MCF 10A (cell line): ENCODE measurements at regions not wholly inside any gene's neighbourhood (a gene's known extent, or its start where the extent isn't known, plus 50 kb on each side); places are given as distances from the start of the nearest gene placed in this dataset.

Experiments used
- BruUV-seq: library from RNA; stranded (reverse); fragments of 400-500 nt; replicated peaks from 2 replicates; lab custom pipeline; 2021; lab: Mats Ljungman, UMichigan
- CTCF ChIA-PET: fragments of 300-600 bp; sonication (Branson Sonifier 250); formaldehyde crosslinking; extraction: SDS; loops from one replicate; lab custom pipeline; 2021; ENCODE audit warnings: antibody characterized with exemption, inconsistent platforms; lab: Yijun Ruan, JAX
- POLR2A ChIA-PET: fragments of 300-600, 350-650 bp; sonication (Branson Sonifier 250); formaldehyde crosslinking; extraction: SDS; loops from one replicate; lab custom pipeline; 2020; ENCODE audit warnings: antibody characterized with exemption, inconsistent platforms; lab: Yijun Ruan, JAX
- DNase-seq: peaks from one replicate; pipeline ENCODE4 v3.0.0-alpha.2; 2018; ENCODE audit not compliant: unreplicated experiment
- H3K27ac Mint-ChIP-seq: one replicate; pipeline ENCODE4 v1.8.0; 2022; ENCODE audit warnings: mild to moderate bottlenecking, low read depth, mixed read lengths; ENCODE audit not compliant: unreplicated experiment
- H3K27me3 Mint-ChIP-seq: one replicate; pipeline ENCODE4 v1.8.0; 2022; ENCODE audit warnings: mixed read lengths; ENCODE audit not compliant: insufficient read depth, unreplicated experiment
- H3K36me3 Mint-ChIP-seq: one replicate; pipeline ENCODE4 v1.8.0; 2022; ENCODE audit warnings: mild to moderate bottlenecking, moderate library complexity, mixed read lengths; ENCODE audit not compliant: insufficient read depth, unreplicated experiment
- H3K4me1 Mint-ChIP-seq: one replicate; pipeline ENCODE4 v1.8.0; 2022; ENCODE audit warnings: mixed read lengths; ENCODE audit not compliant: insufficient read depth, unreplicated experiment
- H3K4me3 Mint-ChIP-seq: one replicate; pipeline ENCODE4 v1.8.0; 2022; ENCODE audit warnings: mild to moderate bottlenecking, moderate library complexity, mixed read lengths; ENCODE audit not compliant: unreplicated experiment
- H3K9me3 Mint-ChIP-seq: one replicate; pipeline ENCODE4 v1.8.0; 2022; ENCODE audit warnings: mixed read lengths; ENCODE audit not compliant: unreplicated experiment
- intact Hi-C: fragments of 100-400 bp; cut with micrococcal nuclease; formaldehyde crosslinking; loops from 2 replicates; pipeline ENCODE4 v1.14.1; 2022
- TF ChIP-seq, protein P1 (sequence below): fragments of 200-600 bp; IDR thresholded peaks from one replicate; pipeline ENCODE4 v1.8.0; 2022; ENCODE audit warnings: antibody characterized with exemption, mild to moderate bottlenecking; ENCODE audit not compliant: unreplicated experiment

DNA sequence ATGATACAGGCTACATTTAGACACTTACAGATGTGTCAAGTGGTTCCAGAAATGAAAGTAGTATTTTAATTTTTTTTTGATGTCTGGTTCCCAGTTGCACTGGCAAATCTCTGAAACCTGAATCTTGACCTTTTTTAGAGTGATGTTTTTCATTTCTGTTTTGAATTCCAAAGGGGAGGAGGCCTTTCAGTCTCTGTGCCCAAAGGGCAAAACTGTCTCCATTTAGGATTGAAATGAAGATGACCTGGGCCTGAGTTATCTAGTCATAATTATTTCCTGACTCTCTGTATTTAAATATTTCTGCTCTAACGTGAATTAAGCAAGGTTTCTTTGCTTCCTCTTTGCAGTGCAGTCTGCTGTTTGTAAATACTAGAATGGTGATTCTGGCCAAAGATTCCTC lies 252.9 kb upstream of the ZFP64 start:
- no peak overlapping the region for H3K27ac Mint-ChIP-seq
- no peak overlapping the region for H3K4me3 Mint-ChIP-seq
- H3K36me3 Mint-ChIP-seq: no peaks in the 10 kb centered on the region
- TF ChIP-seq, protein P1, sequence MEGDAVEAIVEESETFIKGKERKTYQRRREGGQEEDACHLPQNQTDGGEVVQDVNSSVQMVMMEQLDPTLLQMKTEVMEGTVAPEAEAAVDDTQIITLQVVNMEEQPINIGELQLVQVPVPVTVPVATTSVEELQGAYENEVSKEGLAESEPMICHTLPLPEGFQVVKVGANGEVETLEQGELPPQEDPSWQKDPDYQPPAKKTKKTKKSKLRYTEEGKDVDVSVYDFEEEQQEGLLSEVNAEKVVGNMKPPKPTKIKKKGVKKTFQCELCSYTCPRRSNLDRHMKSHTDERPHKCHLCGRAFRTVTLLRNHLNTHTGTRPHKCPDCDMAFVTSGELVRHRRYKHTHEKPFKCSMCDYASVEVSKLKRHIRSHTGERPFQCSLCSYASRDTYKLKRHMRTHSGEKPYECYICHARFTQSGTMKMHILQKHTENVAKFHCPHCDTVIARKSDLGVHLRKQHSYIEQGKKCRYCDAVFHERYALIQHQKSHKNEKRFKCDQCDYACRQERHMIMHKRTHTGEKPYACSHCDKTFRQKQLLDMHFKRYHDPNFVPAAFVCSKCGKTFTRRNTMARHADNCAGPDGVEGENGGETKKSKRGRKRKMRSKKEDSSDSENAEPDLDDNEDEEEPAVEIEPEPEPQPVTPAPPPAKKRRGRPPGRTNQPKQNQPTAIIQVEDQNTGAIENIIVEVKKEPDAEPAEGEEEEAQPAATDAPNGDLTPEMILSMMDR: no peak
- intact Hi-C loops: no loop called here
- POLR2A ChIA-PET: interaction anchor here (0.8 kb wide), 1 partner anchor 772 kb away, joined by 3 read pairs; no protein-coding TSS in a partner anchor
- H3K4me1 Mint-ChIP-seq: no peaks in the 10 kb centered on the region
- H3K27me3 Mint-ChIP-seq: peaks cover 20% of the 10 kb centered on the region
- BruUV-seq: no TSS peak
- no peak for DNase-seq
- H3K9me3 Mint-ChIP-seq: no peaks in the 10 kb centered on the region
- CTCF ChIA-PET: interaction anchor here (0.5 kb wide), 1 partner anchor 212 kb away, joined by 3 read pairs; no protein-coding TSS in a partner anchor

DNA sequence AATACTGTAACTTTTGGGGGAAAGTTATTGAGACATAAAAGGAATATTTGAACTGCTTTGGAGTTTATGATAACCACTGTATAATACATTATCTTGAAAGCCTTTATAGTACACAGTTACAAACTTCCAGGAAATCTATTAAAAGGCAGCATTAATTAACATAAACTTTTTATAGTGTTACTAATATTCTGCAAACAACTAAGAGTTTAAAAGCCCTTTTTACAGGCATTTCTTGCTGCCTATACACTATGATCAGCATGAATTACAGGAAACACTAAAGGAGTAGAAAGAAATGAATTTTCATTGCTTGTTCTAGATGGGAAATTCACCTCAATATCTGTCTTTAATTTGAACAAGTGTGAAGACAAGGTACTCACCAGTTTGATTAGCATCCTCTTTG lies 252.3 kb upstream of the ZFP64 start:
- DNase-seq: no peak
- CTCF ChIA-PET: no interaction called here
- TF ChIP-seq, protein P1: no peak
- no peak overlapping the region for H3K4me3 Mint-ChIP-seq
- H3K27me3 Mint-ChIP-seq: peaks cover 20% of the 10 kb centered on the region
- H3K27ac Mint-ChIP-seq: no peak overlapping the region
- POLR2A ChIA-PET: no interaction called here
- H3K36me3 Mint-ChIP-seq: no peaks in the 10 kb centered on the region
- BruUV-seq: no TSS peak
- intact Hi-C loops: no loop called here
- no peaks in the 10 kb centered on the region for H3K9me3 Mint-ChIP-seq
- no peaks in the 10 kb centered on the region for H3K4me1 Mint-ChIP-seq

DNA sequence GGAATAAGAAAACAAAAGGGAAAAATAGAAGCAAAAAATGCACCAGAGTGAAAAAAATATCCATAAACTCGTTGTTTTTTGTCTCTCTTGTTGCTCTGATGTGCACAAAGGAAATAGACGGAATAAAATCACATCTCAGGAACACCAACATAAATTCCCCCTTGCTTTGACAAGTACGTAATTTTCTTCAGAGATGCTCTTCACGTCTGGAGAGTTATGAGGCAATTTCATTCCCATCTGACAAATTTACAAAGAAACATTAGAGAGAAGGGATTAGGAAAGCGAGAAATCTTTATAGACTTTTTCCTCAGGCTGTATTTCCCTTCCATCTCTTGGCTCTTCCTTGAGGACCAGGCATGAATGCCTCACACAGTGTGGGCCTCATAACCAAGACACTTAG lies 250.1 kb upstream of the ZFP64 start:
- POLR2A ChIA-PET: no interaction called here
- H3K27ac Mint-ChIP-seq: no peak overlapping the region

DNA sequence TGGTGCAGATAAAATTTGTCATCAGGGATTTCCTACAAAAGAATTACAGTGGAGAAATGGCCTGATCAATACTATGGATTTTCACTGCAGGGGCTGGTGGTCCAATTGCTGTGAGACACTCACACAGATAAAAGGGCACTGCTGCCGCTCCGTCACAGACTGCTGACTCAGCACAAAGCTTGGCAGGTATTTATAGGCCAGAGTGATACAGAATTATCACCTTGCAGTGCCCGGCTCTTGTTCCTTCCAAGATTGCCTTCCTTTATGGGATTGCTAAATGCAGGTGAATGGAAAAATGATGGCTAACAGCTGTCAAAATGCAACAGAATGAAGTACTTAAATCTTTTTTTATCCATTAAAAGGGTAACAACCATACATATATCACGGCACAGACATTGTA lies 247.8 kb upstream of the ZFP64 start:
- BruUV-seq: no TSS peak
- POLR2A ChIA-PET: no interaction called here
- CTCF ChIA-PET: interaction anchor here (0.6 kb wide), 1 partner anchor 29 kb away, joined by 3 read pairs; no protein-coding TSS in a partner anchor
- Mint-ChIP-seq H3K27ac (no peak overlapping the region), H3K9me3 (no peaks in the 10 kb centered on the region), H3K4me1 (no peaks in the 10 kb centered on the region), H3K27me3 (peaks cover 20% of the 10 kb centered on the region), H3K36me3 (no peaks in the 10 kb centered on the region), H3K4me3 (no peak overlapping the region)
- no peak for DNase-seq
- TF ChIP-seq, protein P1: no peak
- intact Hi-C loops: no loop called here

More for the DNA sequence above, 250.1 kb upstream of the ZFP64 start:
- Mint-ChIP-seq H3K9me3 (no peaks in the 10 kb centered on the region), H3K4me3 (no peak overlapping the region), H3K27me3 (peaks cover 20% of the 10 kb centered on the region), H3K4me1 (no peaks in the 10 kb centered on the region), H3K36me3 (no peaks in the 10 kb centered on the region)
- CTCF ChIA-PET: no interaction called here
- TF ChIP-seq, protein P1: no peak
- intact Hi-C loops: no loop called here
- no TSS peak for BruUV-seq
- DNase-seq: no peak
